NCI-H2029 (cell line): ENCODE measurements at regions not wholly inside any gene's neighbourhood (a gene's known extent, or its start where the extent isn't known, plus 50 kb on each side); places are given as distances from the start of the nearest gene placed in this dataset.
"Not testable (repeated sequence)": the region's sequence is repeated elsewhere in the genome, so short reads cannot be mapped to it uniquely, and the experiment has no call there.

ENCODE experiments used
- DNase-seq: peaks from one replicate; lab custom pipeline; 2025; lab: John Stamatoyannopoulos, UW

GRCh38 chr1:60849401-60849800 lies 233.0 kb upstream of the NFIA start:
- no peak for DNase-seq

- DNase-seq: peak; percentile 70
Measured at GRCh38 chr1:60848583-60849188, 233.7 kb upstream of the NFIA start.

- no peak for DNase-seq
Measured at GRCh38 chr1:60847855-60848582, 234.3 kb upstream of the NFIA start.

GRCh38 chr1:60847391-60847790 lies 235.0 kb upstream of the NFIA start:
- DNase-seq: no peak

GRCh38 chr1:60845659-60846058 lies 236.7 kb upstream of the NFIA start:
- not testable (repeated sequence) for DNase-seq

- no peak for DNase-seq
Measured at GRCh38 chr1:60842304-60842703, 240.1 kb upstream of the NFIA start.

- DNase-seq: no peak
Measured at GRCh38 chr1:60841116-60842046, 241.0 kb upstream of the NFIA start.

- DNase-seq: not testable (repeated sequence)
Measured at GRCh38 chr1:60840476-60840875, 241.9 kb upstream of the NFIA start.

- DNase-seq: no peak
Measured at GRCh38 chr1:60835649-60836048, 246.7 kb upstream of the NFIA start.

GRCh38 chr1:60833173-60833572 lies 249.2 kb upstream of the NFIA start:
- DNase-seq: no peak

GRCh38 chr1:60832367-60832766 lies 250.0 kb upstream of the NFIA start:
- no peak for DNase-seq

- no peak for DNase-seq
Measured at GRCh38 chr1:60831780-60832179, 250.6 kb upstream of the NFIA start.

- no peak for DNase-seq
Measured at GRCh38 chr1:60828944-60829343, 253.4 kb upstream of the NFIA start.

- DNase-seq: no peak
Measured at GRCh38 chr1:60826320-60827094, 255.9 kb upstream of the NFIA start.

- no peak for DNase-seq
Measured at GRCh38 chr1:60825593-60825992, 256.8 kb upstream of the NFIA start.

GRCh38 chr1:60823151-60823550 lies 259.2 kb upstream of the NFIA start:
- DNase-seq: no peak

GRCh38 chr1:60822252-60822651 lies 260.1 kb upstream of the NFIA start:
- DNase-seq: no peak

- DNase-seq: no peak
Measured at GRCh38 chr1:60821156-60821555, 261.2 kb upstream of the NFIA start.

- DNase-seq: no peak
Measured at GRCh38 chr1:60818969-60819701, 263.2 kb upstream of the NFIA start.

GRCh38 chr1:60813071-60813470 lies 269.3 kb upstream of the NFIA start:
- DNase-seq: no peak
